GM18867 (cell line): ENCODE measurements at regions not wholly inside any gene's neighbourhood (a gene's known extent, or its start where the extent isn't known, plus 50 kb on each side); places are given as distances from the start of the nearest gene placed in this dataset.

Experiments used
- ATAC-seq: cut with Tn5 transposase; IDR thresholded peaks from one replicate; pipeline ENCODE4 v1.9.1; 2021; ENCODE audit warnings: mild to moderate bottlenecking, moderate library complexity; ENCODE audit not compliant: unreplicated experiment

GRCh38 chr5:167780177-167780576 is 511.3 kb upstream of the WWC1 start:
- ATAC-seq = no peak

- no peak for ATAC-seq
Measured at GRCh38 chr5:167783145-167783817, 508.2 kb upstream of the WWC1 start.

- no peak for ATAC-seq
Measured at GRCh38 chr5:167785106-167785505, 506.3 kb upstream of the WWC1 start.

GRCh38 chr5:167785901-167786300 is 505.5 kb upstream of the WWC1 start:
- no peak for ATAC-seq

GRCh38 chr5:167786871-167787578 is 504.4 kb upstream of the WWC1 start:
- no peak for ATAC-seq

GRCh38 chr5:167790045-167790444 is 501.4 kb upstream of the WWC1 start:
- ATAC-seq = no peak

- no peak for ATAC-seq
Measured at GRCh38 chr5:167790462-167791260, 500.8 kb upstream of the WWC1 start.

GRCh38 chr5:167792514-167792913 is 498.9 kb upstream of the WWC1 start:
- no peak for ATAC-seq

- no peak for ATAC-seq
Measured at GRCh38 chr5:167793700-167794099, 497.7 kb upstream of the WWC1 start.

GRCh38 chr5:167794121-167794520 is 497.3 kb upstream of the WWC1 start:
- ATAC-seq = no peak

- ATAC-seq = no peak
Measured at GRCh38 chr5:167796672-167797071, 494.8 kb upstream of the WWC1 start.

GRCh38 chr5:167797933-167798332 is 493.5 kb upstream of the WWC1 start:
- ATAC-seq = no peak

- ATAC-seq = no peak
Measured at GRCh38 chr5:167798448-167798847, 493.0 kb upstream of the WWC1 start.

GRCh38 chr5:167800427-167800826 is 491.0 kb upstream of the WWC1 start:
- no peak for ATAC-seq

GRCh38 chr5:167801999-167802398 is 489.4 kb upstream of the WWC1 start:
- no peak for ATAC-seq

GRCh38 chr5:167802755-167803431 is 488.6 kb upstream of the WWC1 start:
- no peak for ATAC-seq

GRCh38 chr5:167804512-167805220 is 486.8 kb upstream of the WWC1 start:
- no peak for ATAC-seq

- no peak for ATAC-seq
Measured at GRCh38 chr5:167810573-167810972, 480.9 kb upstream of the WWC1 start.

GRCh38 chr5:167812871-167813270 is 478.6 kb upstream of the WWC1 start:
- no peak for ATAC-seq

GRCh38 chr5:167813389-167813788 is 478.1 kb upstream of the WWC1 start:
- ATAC-seq = no peak

- ATAC-seq = no peak
Measured at GRCh38 chr5:167814040-167814439, 477.4 kb upstream of the WWC1 start.
